Kidney capillary endothelial cell (primary cell): ENCODE measurements at regions not wholly inside any gene's neighbourhood (a gene's known extent, or its start where the extent isn't known, plus 50 kb on each side); places are given as distances from the start of the nearest gene placed in this dataset.
A peak's percentile ranks its signal among the peaks of the same experiment; 100 is the strongest.
"Not testable (repeated sequence)": the region's sequence is repeated elsewhere in the genome, so short reads cannot be mapped to it uniquely, and the experiment has no call there.

Source experiments
- DNase-seq: peaks from one replicate; pipeline ENCODE4 v3.0.0-alpha.2; 2018; ENCODE audit warnings: low spot score

DNA sequence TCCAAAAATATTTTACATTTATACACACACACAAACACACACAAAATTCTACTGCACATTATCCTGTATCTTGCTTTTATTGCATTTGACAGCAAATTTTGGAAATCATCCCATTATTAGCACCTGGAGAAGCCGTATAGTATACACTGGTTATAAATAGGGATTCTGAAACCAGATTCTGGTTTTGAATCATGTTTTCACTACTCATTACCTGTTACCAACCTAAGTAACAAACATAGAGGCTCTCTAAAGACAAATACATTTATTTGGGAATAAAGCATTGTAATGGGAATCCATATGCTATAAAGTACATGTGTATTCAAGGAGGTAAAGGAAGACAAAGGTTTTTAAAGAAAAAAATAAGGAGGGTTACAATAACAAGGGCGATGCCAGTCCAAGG lies 106.8 kb downstream of the OR2B2 start:
- DNase-seq: no peak

- no peak for DNase-seq
Measured at GRCh38 chr6:27804851-27805250, 107.3 kb downstream of the OR2B2 start.

DNA sequence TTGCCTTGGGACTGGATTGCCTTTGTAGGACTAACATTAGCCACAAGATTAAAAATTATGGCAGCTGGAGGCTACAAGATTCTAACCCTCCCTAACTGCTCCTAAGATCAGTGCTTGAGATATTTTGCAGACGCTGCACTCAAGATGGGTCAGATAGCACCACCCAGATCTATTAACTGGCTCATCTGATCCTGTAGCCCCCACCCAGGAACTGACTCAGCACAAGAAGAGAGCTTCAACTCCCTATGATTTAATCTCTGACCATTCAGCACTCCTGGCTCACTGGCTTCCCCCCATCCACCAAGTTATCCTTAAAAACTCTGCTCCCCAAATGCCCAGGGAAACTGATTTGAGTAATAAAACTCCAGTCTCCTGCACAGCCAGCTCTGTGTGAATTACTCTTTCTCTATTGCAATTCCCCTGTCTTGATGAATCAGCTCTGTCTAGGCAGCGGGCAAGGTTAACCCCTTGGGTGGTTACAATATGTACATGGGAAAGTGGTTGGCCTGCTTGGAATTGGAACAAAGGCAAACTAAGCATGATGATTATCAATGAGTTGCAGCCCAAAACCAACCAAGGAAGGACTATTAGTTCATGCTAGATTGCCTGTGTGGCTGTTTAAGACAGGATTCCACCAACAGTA lies 111.3 kb downstream of the OR2B2 start:
- DNase-seq: no peak

DNA sequence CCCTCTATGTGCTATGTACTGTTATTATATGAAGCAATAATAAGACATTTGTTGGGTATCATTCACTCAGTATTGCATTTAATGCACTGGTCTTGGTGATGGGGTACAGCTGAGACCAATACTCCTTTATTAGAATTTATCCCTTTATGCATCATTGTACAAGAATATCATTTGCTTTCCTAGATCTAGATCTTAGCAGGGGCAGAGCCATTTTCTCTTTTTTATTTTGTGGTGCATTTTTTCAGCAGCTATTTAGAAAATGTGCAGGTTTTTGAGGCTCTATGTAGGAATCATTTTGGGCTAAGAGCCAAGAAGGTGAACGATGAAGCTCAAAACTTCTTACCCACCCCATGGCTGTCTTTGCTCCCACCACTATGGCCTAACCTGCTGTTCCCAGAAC lies 114.2 kb downstream of the OR2B2 start:
- no peak for DNase-seq

DNA sequence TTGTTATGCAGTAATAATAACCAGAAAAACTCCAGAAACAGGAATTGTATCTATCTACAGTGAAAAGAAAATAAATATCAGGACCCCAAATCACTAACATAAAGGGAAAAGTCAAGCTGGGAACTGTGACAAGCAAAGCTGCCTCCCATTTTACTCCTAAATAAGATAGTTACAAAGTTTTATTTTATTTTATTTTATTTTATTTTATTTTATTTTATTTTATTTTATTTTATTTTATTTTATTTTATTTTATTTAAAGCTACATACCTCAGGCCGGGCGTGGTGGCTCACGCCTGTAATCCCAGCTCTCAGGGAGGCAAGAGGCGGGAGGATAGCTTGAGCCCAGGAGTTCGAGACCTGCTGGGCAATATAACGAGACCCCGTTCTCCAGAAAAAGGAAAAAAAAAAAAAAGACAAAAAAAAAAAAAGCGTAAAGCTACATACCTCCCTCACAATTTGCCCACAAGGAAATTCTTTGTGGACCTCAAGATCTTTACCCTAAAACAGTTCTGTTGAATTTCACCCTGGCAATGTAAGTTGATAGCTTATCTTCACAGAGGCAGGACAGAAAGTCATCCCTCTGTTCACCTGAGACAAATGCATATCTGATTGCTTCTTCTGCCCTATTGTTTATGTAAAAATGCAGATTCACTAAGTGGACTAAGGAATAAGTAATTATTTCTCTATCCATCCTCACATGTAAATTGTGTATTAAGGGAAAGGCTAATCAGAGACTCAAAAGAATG lies 115.3 kb downstream of the OR2B2 start:
- not testable (repeated sequence) for DNase-seq

DNA sequence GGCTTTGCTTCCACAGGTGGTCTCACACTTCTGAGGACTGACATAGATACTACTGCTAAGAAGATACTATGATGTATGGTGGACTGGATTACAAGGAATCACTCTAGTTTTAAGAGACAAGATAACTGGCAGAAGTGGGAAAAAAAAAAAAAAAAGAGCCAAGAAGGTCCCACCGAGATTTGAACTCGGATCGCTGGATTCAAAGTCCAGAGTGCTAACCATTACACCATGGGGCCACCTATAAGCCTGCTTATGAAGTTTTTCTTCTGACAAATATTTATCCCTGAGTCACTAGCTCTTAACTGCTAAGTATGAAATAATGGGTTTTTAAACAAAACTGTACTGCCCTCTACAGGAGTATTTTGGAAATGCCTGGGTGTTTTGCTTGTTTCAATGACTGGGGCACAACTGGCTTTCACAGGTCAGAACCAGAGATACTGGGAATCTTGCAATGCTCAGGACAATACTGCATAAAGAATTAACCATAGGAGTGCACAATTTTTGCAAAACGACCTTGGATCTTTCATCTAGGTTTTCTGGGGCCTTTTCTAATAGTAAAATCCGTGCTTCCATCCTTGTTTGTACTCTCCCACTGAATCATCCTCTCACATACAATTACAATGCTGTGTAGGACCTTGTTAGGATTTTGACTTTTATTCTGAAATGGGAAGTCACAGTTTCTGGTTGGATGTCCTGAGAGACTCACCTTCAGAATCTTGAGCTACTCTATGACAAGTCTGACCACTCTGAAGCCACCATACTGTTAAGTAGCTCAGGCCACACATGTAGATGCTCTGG lies 116.3 kb downstream of the OR2B2 start:
- DNase-seq: peak; percentile 91

DNA sequence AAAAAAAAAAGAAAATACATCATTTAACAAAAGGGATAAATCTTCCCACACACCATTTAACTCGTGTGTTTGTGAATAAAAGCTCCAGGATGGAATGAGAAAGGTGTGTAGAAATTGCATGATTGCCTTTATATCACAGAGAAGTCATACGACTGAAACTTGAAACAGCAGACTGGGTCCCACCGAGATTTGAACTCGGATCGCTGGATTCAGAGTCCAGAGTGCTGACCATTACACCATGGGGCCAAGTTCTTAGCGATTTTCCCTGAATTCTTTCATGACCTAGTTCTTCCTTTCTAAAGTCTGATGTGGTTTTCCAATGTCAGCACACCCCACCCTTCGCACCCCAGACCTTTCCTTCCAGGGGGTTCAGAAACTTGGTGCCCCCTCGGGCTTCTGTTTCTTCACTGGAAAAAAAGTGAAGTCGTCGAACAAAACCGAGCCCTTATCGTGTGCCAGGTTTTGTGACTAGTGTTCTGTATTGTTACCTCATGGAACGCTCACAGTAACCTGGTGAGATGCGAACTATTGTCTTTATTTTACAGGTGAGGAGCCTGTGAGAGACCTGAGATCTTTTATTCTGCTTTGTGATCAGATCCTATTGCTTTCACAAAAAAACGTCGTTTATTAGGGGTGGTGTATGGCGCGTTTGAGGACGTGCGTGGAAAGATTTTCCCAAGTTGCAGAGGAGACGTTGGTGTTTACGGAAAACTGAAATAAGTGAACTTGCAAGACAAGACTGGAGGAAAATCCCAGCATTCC lies 120.8 kb downstream of the OR2B2 start:
- peak; percentile 84 for DNase-seq

DNA sequence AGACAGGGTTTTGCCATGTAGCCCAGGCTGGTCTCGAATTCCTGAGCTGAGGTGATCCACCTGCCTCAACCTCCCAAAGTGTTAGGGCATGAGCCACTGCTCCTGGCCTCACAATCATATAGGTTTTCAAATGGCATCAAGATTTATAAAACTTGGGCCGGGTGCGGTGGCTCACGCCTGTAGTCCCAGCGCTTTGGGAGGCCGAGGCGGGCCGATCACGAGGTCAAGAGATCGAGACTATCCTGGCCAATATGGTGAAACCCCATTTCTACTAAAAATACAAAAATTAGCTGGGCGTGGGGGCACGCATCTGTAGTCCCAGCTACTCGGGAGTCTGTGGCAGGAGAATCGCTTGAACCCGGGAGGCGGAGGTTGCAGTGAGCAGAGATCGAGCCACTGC lies 123.8 kb downstream of the OR2B2 start:
- not testable (repeated sequence) for DNase-seq

GRCh38 chr6:27786048-27786447 lies 126.1 kb downstream of the OR2B2 start:
- DNase-seq: no peak

- DNase-seq: no peak
Measured at GRCh38 chr6:27785294-27785693, 126.9 kb downstream of the OR2B2 start.

- no peak for DNase-seq
Measured at GRCh38 chr6:27782748-27783147, 129.4 kb downstream of the OR2B2 start.

DNA sequence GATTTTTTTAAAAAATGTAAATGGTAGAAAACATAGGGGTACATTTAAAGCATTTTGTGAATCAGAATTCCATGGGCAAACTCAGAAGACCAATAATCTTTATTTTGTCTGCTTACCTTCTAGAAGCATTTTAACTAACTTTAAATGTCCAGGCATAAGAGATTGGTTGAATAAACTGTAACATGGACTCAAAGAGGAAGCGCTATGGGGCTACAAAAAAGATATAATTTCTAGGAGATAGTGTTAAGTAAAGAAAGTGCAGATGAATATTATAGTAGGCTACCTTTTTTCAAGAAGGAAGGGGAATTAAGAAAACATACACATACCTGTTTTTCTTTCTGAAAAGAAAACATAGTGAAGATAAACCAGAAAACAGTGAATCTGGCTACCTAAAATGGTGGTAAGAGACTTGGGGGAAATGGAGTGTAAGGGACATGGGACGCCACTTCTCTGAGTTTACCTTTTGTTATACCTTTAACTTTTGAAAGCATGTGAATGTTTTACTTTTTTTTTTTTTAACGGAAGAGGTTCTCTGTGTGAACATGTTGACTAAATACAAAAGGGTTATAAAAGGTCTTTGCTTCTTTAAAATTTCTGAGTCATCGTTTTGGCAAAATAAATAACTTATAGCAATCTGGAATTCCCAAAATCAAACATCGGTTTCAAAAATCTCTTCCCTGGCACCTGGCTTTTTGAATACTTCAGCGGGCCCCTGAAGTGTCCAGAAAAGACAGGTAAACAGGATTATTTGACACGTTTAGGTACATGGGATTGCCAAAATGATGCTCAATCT lies 133.4 kb downstream of the OR2B2 start:
- no peak for DNase-seq

DNA sequence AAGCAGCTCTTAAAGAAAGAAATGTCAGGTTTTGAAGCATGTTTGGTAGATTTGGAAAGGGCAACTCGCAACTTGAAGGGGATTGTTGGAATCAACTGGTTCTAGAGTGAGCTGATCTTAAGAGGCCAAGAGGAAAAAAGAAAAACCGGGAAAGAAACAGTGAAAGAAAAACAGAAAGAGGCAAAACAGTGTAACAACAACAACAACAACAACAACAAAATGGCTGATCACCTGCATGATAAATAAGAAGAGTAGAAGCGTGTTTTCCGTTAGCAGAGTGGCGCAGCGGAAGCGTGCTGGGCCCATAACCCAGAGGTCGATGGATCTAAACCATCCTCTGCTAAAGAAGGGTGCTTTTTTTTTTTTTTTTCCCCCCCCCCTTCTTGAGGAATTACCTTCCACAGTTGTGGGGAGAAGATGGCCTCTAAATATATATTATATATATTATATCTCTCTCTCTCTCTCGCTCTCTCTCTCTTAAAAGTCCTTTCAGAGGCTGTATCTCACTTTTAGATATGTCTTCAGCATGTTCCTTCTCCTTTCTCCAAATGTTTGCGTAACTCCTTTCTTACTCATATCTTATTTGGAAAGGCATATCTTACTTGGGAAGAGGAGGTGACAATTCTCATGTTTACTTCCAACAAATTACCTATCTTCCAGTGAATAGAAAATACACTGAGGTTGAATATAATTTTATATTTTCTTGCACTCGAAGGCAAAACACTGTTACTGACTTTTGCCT lies 134.4 kb downstream of the OR2B2 start:
- no peak for DNase-seq

- no peak for DNase-seq
Measured at GRCh38 chr6:27777126-27777525, 135.1 kb downstream of the OR2B2 start.

DNA sequence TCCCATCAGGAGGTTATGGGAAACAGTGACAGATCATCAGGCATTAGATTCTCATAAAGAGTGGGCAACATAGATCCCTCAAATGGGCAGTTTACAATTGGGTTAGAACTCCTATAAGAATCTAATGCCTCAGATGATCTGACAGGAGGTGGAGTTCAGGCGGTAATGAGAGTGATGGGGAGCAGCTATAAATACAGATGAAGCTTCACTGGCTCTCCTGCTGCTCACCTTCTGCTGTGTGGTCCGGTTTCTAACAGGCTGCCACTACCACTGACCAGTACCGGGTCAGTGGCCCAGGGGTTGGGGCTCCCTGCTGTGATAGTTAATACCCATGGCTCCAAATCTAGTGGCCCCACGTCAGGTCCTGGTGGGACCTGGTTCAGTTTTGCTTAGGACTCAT lies 135.7 kb downstream of the OR2B2 start:
- DNase-seq: no peak

DNA sequence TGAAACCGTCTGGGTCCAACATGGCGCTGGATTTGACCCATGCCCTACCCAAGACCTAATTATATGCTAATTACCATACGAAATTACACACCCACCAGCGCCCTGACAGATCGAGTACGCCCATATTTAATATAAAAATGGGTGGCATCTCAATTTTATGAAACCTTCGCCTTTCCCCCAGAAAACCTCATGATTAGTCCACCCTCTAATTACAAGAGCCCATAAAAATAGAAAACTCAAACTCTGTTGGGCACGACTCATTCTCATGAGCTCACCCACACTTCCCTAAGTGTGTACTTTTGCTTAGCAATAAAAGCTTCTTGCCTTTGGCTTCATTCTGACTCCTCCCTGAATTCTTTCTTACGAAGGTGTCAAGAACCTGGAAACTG lies 136.4 kb downstream of the OR2B2 start:
- DNase-seq: no peak

DNA sequence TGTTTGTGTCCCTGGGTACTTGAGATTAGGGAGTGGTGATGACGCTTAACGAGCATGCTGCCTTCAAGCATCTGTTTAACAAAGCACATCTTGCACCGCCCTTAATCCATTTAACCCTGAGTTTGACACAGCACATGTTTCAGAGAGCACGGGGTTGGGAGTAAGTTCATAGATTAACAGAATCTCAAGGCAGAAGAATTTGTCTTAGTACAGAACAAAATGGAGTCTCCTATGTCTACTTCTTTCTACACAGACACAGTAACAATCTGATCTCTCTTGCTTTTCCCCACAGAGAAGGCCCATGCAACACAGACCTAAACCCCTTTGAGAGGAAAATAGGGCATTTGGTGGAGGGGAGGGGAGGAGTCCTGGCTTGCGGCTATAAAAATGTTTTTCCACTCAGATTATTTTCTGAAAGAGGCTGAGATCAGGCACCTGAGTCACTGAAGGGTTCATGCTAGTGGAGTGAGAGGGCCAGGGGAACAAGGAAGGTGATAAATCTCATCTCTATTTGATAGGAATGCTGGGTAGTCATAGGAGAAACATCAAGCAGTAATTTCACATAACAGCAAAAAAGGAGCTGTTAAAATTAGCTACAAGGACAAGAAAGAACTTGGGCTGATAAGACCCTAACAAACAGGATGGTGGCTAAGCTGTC lies 136.9 kb downstream of the OR2B2 start:
- DNase-seq: not testable (repeated sequence)

GRCh38 chr6:27774264-27774600 lies 138.0 kb downstream of the OR2B2 start:
- not testable (repeated sequence) for DNase-seq

GRCh38 chr6:27773542-27774263 lies 138.5 kb downstream of the OR2B2 start:
- not testable (repeated sequence) for DNase-seq
